ENCODE measurements at regions not wholly inside any gene's neighbourhood (a gene's known extent, or its start where the extent isn't known, plus 50 kb on each side); places are given as distances from the start of the nearest gene placed in this dataset.

DNA sequence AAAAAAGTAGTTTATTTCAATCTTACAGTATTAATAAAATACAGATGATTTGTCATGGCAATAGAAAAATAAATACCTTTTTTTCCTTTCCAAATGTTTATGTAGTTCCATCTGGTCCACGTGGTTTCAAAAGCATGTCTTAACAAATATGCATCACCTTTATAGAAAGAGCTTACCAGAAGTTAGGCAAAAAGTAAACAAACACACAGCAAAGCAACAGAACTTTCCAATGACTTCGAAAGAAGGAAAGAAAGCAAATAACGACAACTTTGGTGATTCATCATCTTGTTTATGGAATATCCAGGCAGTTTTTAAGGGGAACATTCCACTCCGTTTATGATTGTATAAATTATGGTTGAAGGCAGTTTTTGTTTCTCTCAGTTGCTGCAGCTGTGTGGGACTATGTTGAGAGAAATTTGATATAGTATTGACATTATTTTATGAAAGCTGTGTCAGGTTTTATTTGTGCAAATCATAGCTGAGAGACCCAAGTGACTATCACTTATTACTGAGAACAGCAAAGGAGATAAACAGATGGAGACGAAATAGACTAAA lies 203.1 kb downstream of the CDC14C start:
- TF ChIP-seq, protein P1, sequence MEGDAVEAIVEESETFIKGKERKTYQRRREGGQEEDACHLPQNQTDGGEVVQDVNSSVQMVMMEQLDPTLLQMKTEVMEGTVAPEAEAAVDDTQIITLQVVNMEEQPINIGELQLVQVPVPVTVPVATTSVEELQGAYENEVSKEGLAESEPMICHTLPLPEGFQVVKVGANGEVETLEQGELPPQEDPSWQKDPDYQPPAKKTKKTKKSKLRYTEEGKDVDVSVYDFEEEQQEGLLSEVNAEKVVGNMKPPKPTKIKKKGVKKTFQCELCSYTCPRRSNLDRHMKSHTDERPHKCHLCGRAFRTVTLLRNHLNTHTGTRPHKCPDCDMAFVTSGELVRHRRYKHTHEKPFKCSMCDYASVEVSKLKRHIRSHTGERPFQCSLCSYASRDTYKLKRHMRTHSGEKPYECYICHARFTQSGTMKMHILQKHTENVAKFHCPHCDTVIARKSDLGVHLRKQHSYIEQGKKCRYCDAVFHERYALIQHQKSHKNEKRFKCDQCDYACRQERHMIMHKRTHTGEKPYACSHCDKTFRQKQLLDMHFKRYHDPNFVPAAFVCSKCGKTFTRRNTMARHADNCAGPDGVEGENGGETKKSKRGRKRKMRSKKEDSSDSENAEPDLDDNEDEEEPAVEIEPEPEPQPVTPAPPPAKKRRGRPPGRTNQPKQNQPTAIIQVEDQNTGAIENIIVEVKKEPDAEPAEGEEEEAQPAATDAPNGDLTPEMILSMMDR (IDR thresholded peaks at IDR 0.05): no peak
- TF ChIP-seq POLR2AphosphoS5 (IDR thresholded peaks at IDR 0.05): no peak

Measured in upper lobe of left lung (tissue), 4 donors.